Activated CD4-positive, alpha-beta T cell treated with anti-CD3 and anti-CD28 coated beads, Interleukin-2, amount 10 ng/mL, durations not matched to agents 24 days and 14 days (primary cell): ENCODE measurements at regions not wholly inside any gene's neighbourhood (a gene's known extent, or its start where the extent isn't known, plus 50 kb on each side); places are given as distances from the start of the nearest gene placed in this dataset.
"Not testable (repeated sequence)": the region's sequence is repeated elsewhere in the genome, so short reads cannot be mapped to it uniquely, and the experiment has no call there.

Source experiments
- DNase-seq: peaks from one replicate; pipeline ENCODE4 v3.0.0; 2022
- H3K27ac Mint-ChIP-seq: one replicate; pipeline ENCODE4 v1.8.0; 2022; ENCODE audit warnings: mild to moderate bottlenecking, mixed read lengths
- H3K27me3 Mint-ChIP-seq: one replicate; pipeline ENCODE4 v1.8.0; 2022; ENCODE audit warnings: mixed read lengths
- H3K36me3 Mint-ChIP-seq: one replicate; pipeline ENCODE4 v1.8.0; 2022; ENCODE audit warnings: low read depth, mild to moderate bottlenecking, mixed read lengths
- H3K4me1 Mint-ChIP-seq: one replicate; pipeline ENCODE4 v1.8.0; 2021; ENCODE audit warnings: mixed read lengths
- H3K4me3 Mint-ChIP-seq: one replicate; pipeline ENCODE4 v1.8.0; 2022; ENCODE audit warnings: mild to moderate bottlenecking, moderate library complexity, mixed read lengths
- H3K9me3 Mint-ChIP-seq: one replicate; pipeline ENCODE4 v1.8.0; 2021; ENCODE audit warnings: mixed read lengths
- intact Hi-C: fragments of 100-400 bp; cut with micrococcal nuclease; formaldehyde crosslinking; loops from one replicate; pipeline ENCODE4 v1.15.1; 2023

DNA sequence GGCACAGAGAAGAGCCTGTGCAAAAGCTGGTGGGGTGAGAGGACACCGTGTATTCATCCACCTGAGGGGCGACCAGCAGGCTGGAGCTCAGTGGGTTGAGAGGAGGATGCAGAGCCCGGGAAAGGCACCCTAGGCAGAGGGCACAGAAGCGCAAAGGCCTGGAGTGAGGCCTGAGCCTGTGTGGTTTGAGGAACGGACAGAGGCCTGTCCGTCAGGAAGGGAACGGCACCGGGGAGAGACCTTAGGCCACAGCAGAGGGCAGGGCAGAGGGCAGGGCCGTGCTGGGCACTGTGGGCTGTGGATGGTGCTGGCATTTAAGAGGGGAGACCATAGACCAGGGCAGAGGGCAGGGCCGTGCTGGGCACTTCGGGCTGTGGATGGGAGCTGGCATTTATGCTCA is 59.5 kb upstream of the APOD start:
- H3K9me3 Mint-ChIP-seq, H3K4me3 Mint-ChIP-seq, H3K27ac Mint-ChIP-seq, intact Hi-C loops, H3K4me1 Mint-ChIP-seq, DNase-seq, H3K27me3 Mint-ChIP-seq: not testable (repeated sequence)
- peaks cover 12% of the 10 kb centered on the region for H3K36me3 Mint-ChIP-seq

DNA sequence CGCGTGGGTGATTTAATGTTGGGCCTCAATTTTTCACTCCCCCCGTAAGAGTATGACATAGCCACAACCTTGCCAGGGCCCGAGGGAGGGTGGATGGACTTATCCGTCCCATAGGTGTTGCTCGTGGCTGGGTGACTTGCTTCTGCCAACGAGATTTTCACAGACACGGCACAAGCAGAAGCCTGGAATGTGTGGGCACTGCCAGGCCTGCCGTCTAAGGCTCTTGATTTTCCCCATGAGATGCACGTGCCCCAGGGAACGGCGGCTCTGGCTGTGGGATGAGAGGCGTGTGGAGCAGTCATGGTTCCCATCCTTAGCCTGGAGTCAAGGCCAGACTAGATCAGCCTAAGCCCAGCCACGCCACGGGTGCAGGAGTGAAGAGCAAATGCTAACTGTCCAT is 58.6 kb upstream of the APOD start:
- intact Hi-C loops, H3K27ac Mint-ChIP-seq, DNase-seq, H3K4me3 Mint-ChIP-seq, H3K4me1 Mint-ChIP-seq, H3K9me3 Mint-ChIP-seq, H3K27me3 Mint-ChIP-seq: not testable (repeated sequence)
- H3K36me3 Mint-ChIP-seq = peaks cover 13% of the 10 kb centered on the region

GRCh38 chr3:195638456-195638855 is 54.7 kb upstream of the APOD start:
- H3K27me3 Mint-ChIP-seq, H3K36me3 Mint-ChIP-seq, DNase-seq, H3K9me3 Mint-ChIP-seq, H3K4me3 Mint-ChIP-seq, intact Hi-C loops: not testable (repeated sequence)
- peak overlapping the region; percentile 20 for H3K27ac Mint-ChIP-seq
- H3K4me1 Mint-ChIP-seq = peaks cover 11% of the 10 kb centered on the region

DNA sequence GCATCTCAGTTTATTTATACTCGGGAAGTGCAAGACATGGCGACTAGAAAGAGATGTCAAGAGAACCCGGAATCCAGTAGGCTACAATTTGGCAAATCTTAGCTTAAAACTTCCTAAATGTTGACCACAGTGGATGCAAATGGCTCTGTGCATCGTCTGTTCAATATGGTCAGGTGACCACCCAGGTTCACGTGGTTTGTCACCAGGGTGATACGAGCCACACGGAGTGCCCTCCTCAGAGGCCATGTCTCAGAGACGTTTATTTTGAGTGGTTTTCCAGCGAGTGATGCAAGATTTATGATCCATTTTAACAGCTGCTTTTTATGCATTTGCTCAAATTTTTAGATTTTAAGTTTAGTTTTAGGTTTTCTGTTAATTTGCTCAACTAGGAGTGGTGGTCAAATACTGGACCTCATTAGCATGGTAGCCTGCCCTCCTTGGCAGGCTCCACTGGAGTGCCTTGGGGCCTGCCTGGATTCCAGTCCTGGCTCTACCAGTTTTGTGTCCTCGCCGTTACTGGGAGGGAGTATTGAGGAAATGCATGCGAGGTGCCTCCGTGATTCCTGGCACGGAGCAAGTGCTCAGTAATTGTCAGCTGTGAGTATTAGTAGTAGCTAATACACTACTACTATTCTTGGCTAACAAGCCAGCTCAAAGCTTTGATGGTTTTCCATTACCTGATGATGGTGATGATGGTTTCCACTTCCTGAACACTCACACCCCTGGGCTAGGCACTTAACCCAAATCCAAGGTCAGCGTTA is 53.9 kb upstream of the APOD start:
- H3K27ac Mint-ChIP-seq = peak overlapping the region; percentile 64
- H3K27me3 Mint-ChIP-seq, DNase-seq, H3K9me3 Mint-ChIP-seq, intact Hi-C loops, H3K36me3 Mint-ChIP-seq: not testable (repeated sequence)
- H3K4me3 Mint-ChIP-seq = peak overlapping the region; percentile 79
- peaks cover 16% of the 10 kb centered on the region for H3K4me1 Mint-ChIP-seq

- Mint-ChIP-seq H3K4me1 (peaks cover 20% of the 10 kb centered on the region), H3K27ac (peak overlapping the region; percentile 64), H3K4me3 (peak overlapping the region; percentile 79)
- H3K36me3 Mint-ChIP-seq, intact Hi-C loops, H3K27me3 Mint-ChIP-seq, DNase-seq, H3K9me3 Mint-ChIP-seq: not testable (repeated sequence)
Observed at GRCh38 chr3:195637011-195637410, 53.3 kb upstream of the APOD start.

DNA sequence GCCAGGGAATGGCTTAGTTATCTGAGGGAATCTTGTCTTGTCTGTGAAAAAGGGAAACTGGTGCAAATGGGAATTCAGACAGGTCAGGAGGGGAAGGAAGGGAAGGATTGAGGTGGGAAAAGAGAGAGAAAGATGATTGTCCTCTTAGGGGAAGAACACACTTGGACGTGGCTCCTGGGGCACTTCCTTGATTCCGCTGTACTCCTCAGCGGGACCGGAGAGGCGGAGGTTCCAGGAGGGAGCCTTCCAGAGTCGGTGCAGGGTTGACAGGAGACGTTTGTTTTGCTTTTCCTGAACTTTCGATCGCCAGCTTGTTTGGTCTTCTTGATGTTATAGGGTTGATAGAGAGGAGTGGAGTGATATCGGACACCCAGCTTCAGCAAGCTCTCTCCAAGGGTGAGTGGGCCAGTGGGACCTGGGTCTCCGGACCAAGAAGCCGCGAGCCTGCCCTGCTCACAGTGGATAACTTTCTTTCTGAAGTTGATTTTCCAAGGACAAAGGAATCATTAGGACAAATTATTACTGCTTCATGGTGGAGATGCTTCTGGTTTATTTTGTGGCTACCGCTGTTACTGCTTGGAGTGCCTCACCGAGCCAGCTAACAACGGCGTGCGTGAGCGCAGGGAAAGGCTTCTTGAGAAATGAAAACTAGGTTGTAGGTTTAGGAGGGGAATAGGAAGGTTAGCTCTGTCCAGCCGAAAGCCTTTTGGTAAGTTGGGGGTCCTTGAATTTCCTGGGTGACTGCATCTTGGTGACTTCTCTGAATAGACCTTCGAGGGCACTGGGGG is 52.4 kb upstream of the APOD start:
- peak overlapping the region; percentile 86 for H3K27ac Mint-ChIP-seq
- H3K36me3 Mint-ChIP-seq, intact Hi-C loops, H3K27me3 Mint-ChIP-seq, H3K9me3 Mint-ChIP-seq: not testable (repeated sequence)
- peaks cover 20% of the 10 kb centered on the region for H3K4me1 Mint-ChIP-seq
- peak overlapping the region; percentile 70 for H3K4me3 Mint-ChIP-seq
- DNase-seq = peak; percentile 68

DNA sequence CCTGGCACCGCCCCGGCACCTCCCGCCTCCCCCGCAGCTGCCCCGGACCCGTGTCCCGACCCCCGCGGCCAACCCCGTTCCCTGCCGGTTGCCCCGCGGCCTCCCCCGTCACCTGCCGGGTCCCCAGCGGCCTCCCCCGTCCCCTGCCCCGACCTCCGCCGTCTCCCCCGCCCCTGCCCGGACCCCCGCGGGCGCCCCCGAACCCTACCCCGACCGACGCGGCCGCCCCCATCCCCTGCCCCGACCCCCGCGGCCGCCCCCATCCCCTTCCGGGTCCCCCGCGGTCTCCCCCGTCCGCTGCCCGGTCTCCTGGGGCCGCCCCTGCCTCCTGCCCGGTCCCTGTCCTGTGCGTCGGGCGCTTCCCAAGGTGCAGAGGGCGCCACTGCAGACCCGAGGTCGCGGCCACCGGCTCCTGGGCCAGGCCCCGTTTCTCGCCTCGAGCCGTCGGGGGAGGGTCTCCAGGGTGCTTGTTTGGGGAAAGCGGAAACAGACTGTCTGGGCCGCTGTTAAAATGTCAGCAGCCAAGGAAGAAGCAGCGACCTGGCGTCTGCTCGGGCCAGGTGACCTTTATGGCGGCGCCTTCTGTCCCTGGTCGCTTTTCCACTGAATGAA is 51.6 kb upstream of the APOD start:
- H3K27me3 Mint-ChIP-seq, H3K9me3 Mint-ChIP-seq, H3K4me3 Mint-ChIP-seq, H3K27ac Mint-ChIP-seq, H3K36me3 Mint-ChIP-seq, intact Hi-C loops: not testable (repeated sequence)
- H3K4me1 Mint-ChIP-seq = peaks cover 20% of the 10 kb centered on the region
- peak; percentile 72 for DNase-seq

GRCh38 chr3:195634426-195635261 is 50.9 kb upstream of the APOD start:
- H3K4me3 Mint-ChIP-seq = not testable (repeated sequence)
- H3K4me1 Mint-ChIP-seq = peaks cover 20% of the 10 kb centered on the region
- DNase-seq = peak; percentile 87

More at GRCh38 chr3:195634426-195635261, 50.9 kb upstream of the APOD start:
- intact Hi-C loops, H3K36me3 Mint-ChIP-seq, H3K9me3 Mint-ChIP-seq, H3K27me3 Mint-ChIP-seq, H3K27ac Mint-ChIP-seq: not testable (repeated sequence)
